GM19238 (cell line): ENCODE measurements at regions not wholly inside any gene's neighbourhood (a gene's known extent, or its start where the extent isn't known, plus 50 kb on each side); places are given as distances from the start of the nearest gene placed in this dataset.
"Not testable (repeated sequence)": the region's sequence is repeated elsewhere in the genome, so short reads cannot be mapped to it uniquely, and the experiment has no call there.

ENCODE experiments used
- DNase-seq: peaks from one replicate; pipeline ENCODE4 v3.0.0; 2011; ENCODE audit warnings: low spot score; ENCODE audit not compliant: insufficient read length

GRCh38 chr7:9036080-9036479 lies 602.7 kb downstream of the NXPH1 start:
- no peak for DNase-seq

DNA sequence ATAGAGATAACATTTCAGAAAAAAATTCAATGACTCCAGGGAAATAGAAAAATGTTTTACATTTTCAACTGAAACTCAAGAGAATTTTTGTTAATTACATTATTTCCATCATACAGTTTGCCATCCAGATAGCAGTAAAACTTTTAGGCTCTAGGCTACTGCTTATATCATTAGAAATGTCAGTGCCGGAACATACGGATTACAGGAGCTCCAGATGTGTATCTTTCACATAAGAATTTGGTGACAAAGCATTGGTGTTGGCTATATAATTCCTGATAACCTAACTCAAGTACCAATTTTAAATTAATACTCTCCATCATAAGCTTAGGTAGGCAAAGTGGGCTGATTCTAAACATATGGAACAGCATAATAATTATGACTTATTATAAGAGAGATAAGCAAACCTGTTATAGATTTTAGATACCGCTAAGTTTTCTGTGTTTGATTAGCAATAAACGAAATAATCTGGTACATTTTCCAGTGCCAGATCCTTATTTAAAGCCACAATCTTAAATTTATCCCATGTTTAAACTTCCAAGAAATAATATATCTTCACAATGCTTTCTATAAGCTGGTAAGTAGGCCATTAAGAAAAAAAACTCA lies 637.9 kb downstream of the NXPH1 start:
- no peak for DNase-seq

DNA sequence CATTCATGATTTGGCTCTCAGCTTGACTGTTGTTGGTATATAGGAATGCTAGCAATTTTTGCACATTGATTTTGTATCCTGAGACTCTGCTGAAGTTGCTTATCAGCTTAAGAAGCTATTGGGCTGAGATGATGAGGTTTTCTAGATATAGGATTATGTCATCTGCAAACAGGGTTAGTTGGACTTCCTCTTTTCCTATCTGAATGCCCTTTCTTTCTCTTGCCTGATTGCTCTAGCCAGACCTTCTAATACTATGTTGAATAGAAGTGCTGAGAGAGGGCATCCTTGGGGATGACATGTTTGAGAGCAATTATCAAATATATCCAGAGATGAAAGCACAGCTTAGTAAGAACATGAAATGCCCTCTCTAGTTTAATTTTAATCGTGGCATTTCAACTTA lies 642.4 kb downstream of the NXPH1 start:
- not testable (repeated sequence) for DNase-seq

DNA sequence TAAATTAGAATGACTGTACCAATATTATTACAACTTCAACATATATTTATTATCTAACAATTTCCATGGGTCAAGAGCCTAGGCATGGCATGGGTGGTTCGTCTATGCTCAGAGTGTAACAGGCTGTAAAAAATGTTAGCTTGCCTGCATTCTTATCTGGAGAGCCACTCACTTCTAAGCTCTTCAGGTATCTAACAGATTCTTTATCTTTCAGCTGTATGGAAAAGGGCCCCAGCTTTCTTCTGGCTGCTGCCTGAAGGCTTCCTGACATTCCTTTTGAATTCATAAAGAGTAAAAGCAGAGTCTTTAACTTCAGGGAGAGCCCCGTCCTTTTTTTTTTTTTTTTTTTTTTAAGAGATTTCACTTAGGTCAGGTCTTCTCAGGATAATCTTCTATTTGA lies 648.8 kb downstream of the NXPH1 start:
- no peak for DNase-seq

DNA sequence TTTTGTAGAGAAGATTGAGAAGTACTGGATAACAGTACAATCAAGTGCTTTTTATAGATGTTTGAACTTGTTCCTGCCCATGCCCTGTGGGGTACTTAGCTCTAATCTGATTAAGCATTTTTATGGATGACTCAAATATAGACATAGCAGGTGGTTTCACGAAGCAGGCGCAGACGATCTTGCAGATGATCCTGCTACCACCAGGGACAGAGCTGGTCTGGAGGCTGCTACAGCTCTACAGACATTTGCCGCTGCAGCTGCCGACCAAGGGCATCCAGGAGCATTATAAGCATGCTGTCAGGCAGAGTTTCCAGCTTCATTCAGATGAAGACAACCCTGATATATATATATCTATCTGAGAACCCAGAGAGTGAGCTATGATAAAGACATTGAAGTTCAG lies 650.4 kb downstream of the NXPH1 start:
- no peak for DNase-seq

GRCh38 chr7:9091282-9091681 lies 657.9 kb downstream of the NXPH1 start:
- no peak for DNase-seq

GRCh38 chr7:9097565-9098060 lies 664.2 kb downstream of the NXPH1 start:
- DNase-seq, result no peak

GRCh38 chr7:9100289-9100688 lies 666.9 kb downstream of the NXPH1 start:
- no peak for DNase-seq

DNA sequence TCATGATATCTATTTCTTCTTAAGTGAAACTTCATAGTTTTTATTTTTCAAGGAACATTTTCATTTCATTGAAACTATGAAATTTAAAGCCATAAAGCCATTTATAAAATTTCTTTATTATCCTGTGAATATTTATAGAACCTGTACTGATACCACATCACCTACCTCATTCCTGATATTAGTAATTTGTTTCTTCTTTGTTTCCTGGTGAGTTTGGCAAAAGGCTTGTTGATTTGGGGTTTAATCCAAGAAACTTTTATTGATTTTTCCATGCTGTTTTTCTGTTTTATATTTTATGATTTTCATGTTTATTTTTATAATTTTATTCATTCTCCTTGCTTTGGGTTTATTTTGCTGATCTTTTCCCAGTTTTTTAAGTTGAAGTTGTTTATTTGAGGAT lies 669.4 kb downstream of the NXPH1 start:
- no peak for DNase-seq

DNA sequence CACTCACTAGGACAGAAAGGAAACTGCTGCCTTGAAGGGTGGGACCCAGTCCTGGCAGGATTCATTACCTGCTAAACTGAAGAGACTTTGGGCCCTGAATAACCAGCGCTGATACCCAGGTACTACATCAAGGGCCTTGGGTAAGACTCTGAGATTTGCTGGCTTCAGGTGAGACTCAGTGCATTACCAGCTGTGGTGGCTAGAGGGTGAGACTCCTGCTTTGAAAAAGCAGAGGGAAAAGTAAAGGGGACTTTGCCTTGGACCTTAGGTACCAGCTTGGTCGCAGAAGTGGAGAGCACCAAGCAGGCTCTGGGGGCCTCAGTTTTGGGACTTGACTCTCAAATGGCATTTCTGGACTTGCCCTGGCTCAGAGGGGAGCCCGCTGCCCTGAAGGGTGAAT lies 673.3 kb downstream of the NXPH1 start:
- DNase-seq, result no peak

DNA sequence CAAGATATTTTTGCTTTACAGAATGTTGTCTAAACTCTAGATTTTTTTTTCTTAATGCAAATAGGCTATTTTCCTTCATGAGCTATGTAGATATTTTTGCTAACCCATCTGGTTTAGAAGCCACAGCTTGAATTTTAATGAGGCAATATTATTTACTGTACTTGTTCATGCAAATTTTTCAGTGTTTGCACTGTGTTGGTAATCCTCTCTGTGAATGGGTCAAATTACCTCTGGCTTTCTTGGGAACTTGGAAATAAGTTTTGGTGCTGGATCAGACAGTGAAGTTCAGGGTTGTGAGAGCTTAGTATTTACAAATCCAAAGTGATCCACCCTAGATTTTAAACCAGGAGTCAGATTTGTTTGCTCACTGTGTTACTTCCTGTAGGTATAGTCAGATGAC lies 686.9 kb downstream of the NXPH1 start:
- DNase-seq, result no peak

DNA sequence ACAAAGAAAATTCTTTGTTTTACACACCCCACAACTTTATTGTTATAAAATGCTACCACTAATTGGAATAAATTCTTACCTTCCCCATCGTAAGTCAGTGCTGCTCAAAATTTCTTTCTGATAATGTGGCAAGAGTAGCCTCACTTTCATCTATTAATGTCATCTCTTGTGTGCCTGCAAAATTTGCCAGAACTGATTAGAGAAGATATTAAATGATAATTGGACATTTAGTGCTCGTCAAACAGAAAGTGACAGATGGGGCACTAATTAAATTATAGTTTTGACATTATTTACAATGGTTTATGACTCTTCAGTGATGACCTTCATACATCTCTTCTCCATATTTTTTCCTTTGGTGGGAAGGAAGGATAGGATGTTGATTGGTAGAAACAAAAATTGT lies 690.9 kb downstream of the NXPH1 start:
- DNase-seq, result no peak

- no peak for DNase-seq
Observed at GRCh38 chr7:9125246-9125645, 691.8 kb downstream of the NXPH1 start.

- DNase-seq, result no peak
Observed at GRCh38 chr7:9127901-9128300, 694.5 kb downstream of the NXPH1 start.

DNA sequence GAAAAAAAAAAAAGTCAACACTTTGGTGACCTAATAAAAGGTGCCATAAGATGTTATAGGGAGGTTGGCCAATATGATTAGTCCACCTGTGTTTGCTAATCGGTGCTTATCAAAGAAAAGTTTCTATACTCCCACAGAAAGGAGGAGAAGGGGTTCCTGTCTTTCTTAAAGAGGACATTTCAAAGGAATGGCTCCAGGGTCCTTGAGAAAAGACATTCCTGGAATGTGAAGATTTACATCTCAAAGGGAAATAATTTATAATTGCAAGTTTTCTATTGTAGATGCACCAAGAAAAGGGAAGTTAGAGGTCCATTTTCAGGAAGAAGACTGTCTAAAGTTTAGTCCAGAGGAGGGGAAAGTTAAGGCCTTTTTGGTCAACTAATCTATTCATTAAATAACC lies 715.3 kb downstream of the NXPH1 start:
- no peak for DNase-seq

DNA sequence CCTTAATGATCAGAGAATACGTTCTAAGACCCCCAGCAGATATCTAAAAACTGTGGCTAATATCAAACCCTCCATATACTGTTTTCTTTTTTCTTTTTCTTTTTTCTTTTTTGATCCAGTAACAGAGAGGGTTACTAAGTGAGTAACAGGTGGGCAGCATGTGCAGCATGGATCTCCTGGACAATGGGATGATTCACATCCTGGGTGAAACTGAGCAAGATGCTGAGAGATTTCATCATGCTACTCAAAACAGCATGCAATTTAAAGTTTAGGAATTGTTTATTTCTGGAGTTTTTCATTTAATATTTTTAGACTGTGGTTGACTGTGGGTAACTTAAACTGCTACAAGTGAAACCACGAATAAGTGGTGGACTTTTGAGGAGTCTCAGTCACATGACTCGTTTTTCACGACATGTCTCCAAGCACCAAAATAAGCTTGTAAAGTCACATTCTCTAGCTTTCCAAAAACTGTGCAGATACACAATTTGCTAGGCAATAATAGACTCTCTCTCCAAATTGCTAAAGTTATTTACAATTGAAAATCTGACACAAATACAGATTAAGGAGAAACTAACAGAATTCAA lies 716.2 kb downstream of the NXPH1 start:
- DNase-seq, result no peak

- not testable (repeated sequence) for DNase-seq
Observed at GRCh38 chr7:9163691-9164090, 730.3 kb downstream of the NXPH1 start.

GRCh38 chr7:9175871-9176270 lies 742.5 kb downstream of the NXPH1 start:
- no peak for DNase-seq

GRCh38 chr7:9181356-9181755 lies 747.9 kb downstream of the NXPH1 start:
- DNase-seq, result no peak

DNA sequence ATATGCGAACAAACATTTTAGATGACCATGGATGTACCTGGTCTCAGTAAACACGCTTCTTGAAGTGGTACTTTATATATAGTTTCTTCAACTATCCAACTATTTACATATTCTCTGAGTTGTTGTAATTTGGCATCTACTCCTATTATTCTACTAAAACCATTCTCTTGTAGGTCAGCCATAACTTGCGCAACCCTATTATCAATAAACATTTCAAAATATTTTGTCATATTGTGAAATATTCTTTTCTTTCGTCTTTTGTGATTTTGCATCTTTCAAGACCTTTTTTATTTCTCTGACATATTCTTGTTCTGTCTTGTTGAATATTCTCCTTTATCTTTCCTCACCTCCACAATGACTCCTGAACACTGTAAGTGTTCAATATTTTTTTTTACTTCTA lies 753.3 kb downstream of the NXPH1 start:
- DNase-seq, result no peak

- no peak for DNase-seq
Observed at GRCh38 chr7:9189703-9190102, 756.3 kb downstream of the NXPH1 start.

DNA sequence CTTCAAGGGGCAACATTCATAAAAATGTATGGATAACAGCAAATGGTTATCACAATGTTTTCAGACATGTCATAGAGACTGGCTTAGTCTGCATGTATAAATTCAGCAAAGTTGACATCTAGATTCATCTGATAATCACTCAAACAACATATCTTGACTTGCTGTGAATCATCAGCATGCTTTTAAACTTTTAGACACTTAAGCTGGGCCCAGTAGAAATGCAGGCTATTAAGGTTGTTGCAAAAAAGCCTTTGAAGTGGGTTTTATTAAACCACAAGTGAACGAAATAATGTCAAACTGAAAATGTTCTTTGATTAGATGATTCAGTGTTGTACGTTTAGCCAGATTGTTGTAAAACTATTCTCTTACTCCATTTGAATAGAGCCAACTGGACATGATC lies 759.6 kb downstream of the NXPH1 start:
- no peak for DNase-seq

DNA sequence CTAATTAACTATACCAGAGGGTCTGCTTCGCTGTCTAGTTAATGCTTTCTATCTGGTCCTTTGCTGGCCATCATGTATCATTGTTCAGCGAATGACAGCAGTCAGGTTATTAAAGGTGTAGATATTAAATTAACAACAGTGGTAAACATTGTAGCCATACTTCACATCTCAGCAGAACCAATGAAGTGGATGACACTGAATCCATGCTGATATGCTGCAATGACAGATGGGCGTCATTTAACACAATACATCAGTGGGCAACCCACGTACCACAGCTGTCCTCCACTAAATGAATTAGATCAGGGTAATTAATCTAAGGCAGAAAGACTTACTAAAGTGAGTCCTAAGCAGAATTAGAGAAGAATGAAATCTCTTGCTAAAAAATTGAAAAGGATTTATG lies 767.2 kb downstream of the NXPH1 start:
- DNase-seq, result no peak

GRCh38 chr7:9201928-9202327 lies 768.5 kb downstream of the NXPH1 start:
- no peak for DNase-seq
